H1 (cell line): ENCODE measurements at regions not wholly inside any gene's neighbourhood (a gene's known extent, or its start where the extent isn't known, plus 50 kb on each side); places are given as distances from the start of the nearest gene placed in this dataset.

Experiments
- CTCF ChIA-PET: fragments of 300-600 bp; sonication (Branson Sonifier 250); formaldehyde crosslinking; loops from one replicate; lab custom pipeline; 2021; ENCODE audit not compliant: partially characterized antibody; lab: Charles Lee
- POLR2A ChIA-PET: fragments of 300-600 bp; sonication (Branson Sonifier 250); formaldehyde crosslinking; loops from one replicate; lab custom pipeline; 2021; ENCODE audit warnings: inconsistent platforms; ENCODE audit not compliant: partially characterized antibody; lab: Charles Lee
- DNase-seq, 2 experiments: peaks; one replicate each; pipeline versions ENCODE4 v3.0.0 to v3.0.0-alpha.2; 2010 to 2022; ENCODE audit warnings: low spot score in 2 of 2, low read depth in 1 of 2, mixed read lengths in 1 of 2
- FAIRE-seq: peaks from 2 replicates; lab custom pipeline; 2011; peaks lifted over from hg19 to GRCh38; lab: Jason Lieb, UNC
- H2AFZ ChIP-seq: 2 replicates; pipeline ENCODE4 v1.8.1; 2012; ENCODE audit warnings: low read length, inconsistent platforms
- H2AK5ac ChIP-seq: 2 replicates; pipeline ENCODE4 v1.6.1; 2013; ENCODE audit warnings: low read depth, low read length
- H2BK120ac ChIP-seq: replicated peaks from 2 replicates; pipeline ENCODE3; 2013; ENCODE audit warnings: low read depth, low read length, inconsistent platforms
- H2BK12ac ChIP-seq: 2 replicates; pipeline ENCODE4 v1.6.1; 2013; ENCODE audit warnings: low read depth, low read length
- H2BK15ac ChIP-seq: 2 replicates; pipeline ENCODE4 v1.6.1; 2013; ENCODE audit warnings: low read length
- H2BK20ac ChIP-seq: 2 replicates; pipeline ENCODE4 v1.6.1; 2013; ENCODE audit warnings: low read length
- H2BK5ac ChIP-seq: 2 replicates; pipeline ENCODE4 v1.6.1; 2013; ENCODE audit warnings: low read depth, low read length
- H3K14ac ChIP-seq: 2 replicates; pipeline ENCODE4 v1.6.1; 2013; ENCODE audit warnings: inconsistent platforms; ENCODE audit not compliant: insufficient read length
- H3K18ac ChIP-seq: 2 replicates; pipeline ENCODE4 v1.6.1; 2013; ENCODE audit warnings: low read length; ENCODE audit errors: extremely low read depth
- H3K23ac ChIP-seq: 2 replicates; pipeline ENCODE4 v1.6.1; 2013; ENCODE audit warnings: inconsistent platforms; ENCODE audit not compliant: insufficient read length
- H3K23me2 ChIP-seq: 2 replicates; pipeline ENCODE4 v1.6.1; 2013; ENCODE audit warnings: low read depth, low read length
- H3K27ac ChIP-seq: 2 replicates; pipeline ENCODE4 v1.6.1; 2011; ENCODE audit warnings: low read depth, low read length, inconsistent platforms
- H3K27me3 ChIP-seq, 4 experiments: replicated peaks in 1 of 4; 1 replicate in 1 of 4; 2 replicates in 3 of 4; pipeline versions ENCODE4 v1.6.1 to v1.8.1; 2011 to 2013; ENCODE audit warnings: low read length in 3 of 4, mild to moderate bottlenecking in 3 of 4, inconsistent platforms in 2 of 4, mixed read lengths in 2 of 4, moderate library complexity in 1 of 4; ENCODE audit not compliant: control insufficient read depth in 3 of 4, insufficient read depth in 3 of 4; ENCODE audit errors: extremely low read depth in 1 of 4
- H3K36me3 ChIP-seq, 4 experiments: 2 replicates each; pipeline versions ENCODE4 v1.6.1 to v1.8.1; 2011 to 2013; ENCODE audit warnings: mild to moderate bottlenecking in 4 of 4, low read length in 3 of 4, moderate library complexity in 2 of 4, control low read depth in 1 of 4, inconsistent platforms in 1 of 4; ENCODE audit not compliant: insufficient read depth in 4 of 4, control insufficient read depth in 2 of 4
- H3K4ac ChIP-seq: replicated peaks from 2 replicates; pipeline ENCODE3; 2013; ENCODE audit warnings: low read length, low read depth, mixed read lengths, inconsistent platforms; ENCODE audit not compliant: insufficient read length
- H3K4me1 ChIP-seq, 4 experiments: replicated peaks in 1 of 4; 1 replicate in 1 of 4; 2 replicates in 3 of 4; pipeline versions ENCODE4 v1.6.1 to v1.8.1; 2011 to 2013; ENCODE audit warnings: low read length in 3 of 4, inconsistent platforms in 2 of 4, mixed read lengths in 1 of 4; ENCODE audit not compliant: insufficient read depth in 4 of 4, control insufficient read depth in 3 of 4
- H3K4me2 ChIP-seq, 2 experiments: 2 replicates each; pipeline versions ENCODE4 v1.6.1 to v1.8.1; 2011 to 2013; ENCODE audit warnings: low read depth in 2 of 2, low read length in 2 of 2, control low read depth in 1 of 2, inconsistent platforms in 1 of 2, mild to moderate bottlenecking in 1 of 2; ENCODE audit not compliant: insufficient read depth in 1 of 2
- H3K4me3 ChIP-seq, 4 experiments: fragments of 200-600, 300-600 bp in 1 of 4; sonication (generic), shearing (Covaris generic), sonication (Bioruptor Twin) in 1 of 4; 2 replicates each; pipeline versions ENCODE4 v1.5.1 to v1.8.1; 2011 to 2016; ENCODE audit warnings: low read length in 4 of 4, low read depth in 3 of 4, control low read depth in 2 of 4, inconsistent platforms in 2 of 4, mild to moderate bottlenecking in 2 of 4, mixed read lengths in 1 of 4, moderate library complexity in 1 of 4; ENCODE audit not compliant: insufficient read depth in 2 of 4; ENCODE audit errors: extremely low read depth in 1 of 4
- H3K56ac ChIP-seq: replicated peaks from 2 replicates; pipeline ENCODE3; 2013; ENCODE audit warnings: low read depth, mild to moderate bottlenecking, mixed read lengths, low read length, inconsistent platforms; ENCODE audit not compliant: insufficient read length
- H3K79me1 ChIP-seq: 2 replicates; pipeline ENCODE4 v1.6.1; 2013; ENCODE audit warnings: low read depth, low read length, control low read depth
- H3K79me2 ChIP-seq, 2 experiments: 2 replicates each; pipeline versions ENCODE4 v1.6.1 to v1.8.1; 2012 to 2013; ENCODE audit warnings: low read length in 2 of 2, mild to moderate bottlenecking in 2 of 2, inconsistent platforms in 1 of 2; ENCODE audit not compliant: insufficient read depth in 2 of 2, control insufficient read depth in 1 of 2
- H3K9ac ChIP-seq, 4 experiments: replicated peaks in 1 of 4; 1 replicate in 1 of 4; 2 replicates in 3 of 4; pipeline versions ENCODE4 v1.6.1 to v1.8.1; 2011 to 2013; ENCODE audit warnings: low read depth in 3 of 4, low read length in 3 of 4, control low read depth in 2 of 4, mild to moderate bottlenecking in 2 of 4, moderate library complexity in 2 of 4, inconsistent platforms in 1 of 4; ENCODE audit errors: extremely low read depth in 1 of 4
- H3K9me3 ChIP-seq, 2 experiments: 2 replicates each; pipeline versions ENCODE4 v1.6.1 to v1.8.1; 2012 to 2013; ENCODE audit warnings: mild to moderate bottlenecking in 2 of 2, moderate library complexity in 2 of 2, control low read depth in 1 of 2, inconsistent platforms in 1 of 2, low read depth in 1 of 2, low read length in 1 of 2, mixed read lengths in 1 of 2; ENCODE audit not compliant: insufficient read depth in 2 of 2
- H4K20me1 ChIP-seq, 2 experiments: replicated peaks in 1 of 2; 2 replicates each; pipeline versions ENCODE3 to v1.8.1; 2011 to 2013; ENCODE audit warnings: inconsistent platforms in 2 of 2, low read length in 2 of 2, mild to moderate bottlenecking in 1 of 2; ENCODE audit not compliant: insufficient read depth in 2 of 2, control insufficient read depth in 1 of 2
- H4K5ac ChIP-seq: 2 replicates; pipeline ENCODE4 v1.6.1; 2013; ENCODE audit warnings: low read length, low read depth, mixed read lengths, inconsistent platforms; ENCODE audit not compliant: insufficient read length
- H4K8ac ChIP-seq: 2 replicates; pipeline ENCODE4 v1.8.0; 2013; ENCODE audit warnings: mild to moderate bottlenecking, moderate library complexity, low read length, inconsistent platforms; ENCODE audit not compliant: insufficient read depth; ENCODE audit errors: extremely low read depth
- H4K91ac ChIP-seq: replicated peaks from 2 replicates; pipeline ENCODE3; 2013; ENCODE audit warnings: low read length, mixed read lengths, inconsistent platforms; ENCODE audit not compliant: insufficient read length
- JUN ChIP-seq: IDR thresholded peaks from 2 replicates; pipeline ENCODE4 v1.6.1; 2011; ENCODE audit warnings: low read depth, mild to moderate bottlenecking, improper control_type of control experiment, low read length
- KDM5A ChIP-seq: fragments of 200-600 bp; IDR thresholded peaks from 2 replicates; pipeline ENCODE4 v1.7.1; 2012; ENCODE audit warnings: mild to moderate bottlenecking, low read length, inconsistent platforms, mixed read lengths
- NRF1 ChIP-seq: IDR thresholded peaks from 2 replicates; pipeline ENCODE4 v1.6.1; 2011; ENCODE audit warnings: mild to moderate bottlenecking, low read depth, low read length, improper control_type of control experiment
- POLR2A ChIP-seq, 2 experiments: IDR thresholded peaks; 1 replicate in 1 of 2; 2 replicates in 1 of 2; pipeline ENCODE4 v1.6.1; 2011; ENCODE audit warnings: low read depth in 2 of 2, low read length in 2 of 2, mild to moderate bottlenecking in 2 of 2; ENCODE audit errors: control extremely low read depth in 1 of 2
- POU5F1 ChIP-seq: IDR thresholded peaks from 2 replicates; pipeline ENCODE4 v1.6.1; 2011; ENCODE audit warnings: low read depth, mild to moderate bottlenecking, low read length, moderate library complexity
- SIRT6 ChIP-seq: IDR thresholded peaks from one replicate; pipeline ENCODE4 v1.7.1; 2012; ENCODE audit warnings: low read length, inconsistent platforms
- SRF ChIP-seq: IDR thresholded peaks from 2 replicates; pipeline ENCODE4 v1.6.1; 2011; ENCODE audit warnings: mild to moderate bottlenecking, low read depth, low read length, moderate library complexity
- TAF7 ChIP-seq: optimal IDR thresholded peaks from 2 replicates; pipeline ENCODE3; 2011; ENCODE audit warnings: low read depth, mild to moderate bottlenecking, inconsistent platforms, low read length, moderate library complexity, borderline replicate concordance
- TBP ChIP-seq: IDR thresholded peaks from 2 replicates; pipeline ENCODE4 v1.6.1; 2011; ENCODE audit warnings: low read depth, low read length, improper control_type of control experiment
- ZNF274 ChIP-seq: IDR thresholded peaks from 2 replicates; pipeline ENCODE4 v1.7.0; 2012; ENCODE audit warnings: low read length, borderline replicate concordance; ENCODE audit errors: extremely low read depth
- WGBS, 2 experiments: shearing (Covaris generic) in 1 of 2; methylation state at CpG; one replicate each; pipeline versions ENCODE4 v1.1.6 to v1.1.7; 2013 to 2015; ENCODE audit warnings: low lambda C conversion rate in 2 of 2, mixed read lengths in 2 of 2, inconsistent platforms in 1 of 2, low coverage in 1 of 2, missing lambda C conversion rate in 1 of 2; ENCODE audit not compliant: insufficient replicate concordance in 2 of 2, insufficient coverage in 1 of 2, insufficient read length in 1 of 2; ENCODE audit errors: extremely low coverage in 1 of 2, missing lambda C conversion rate in 1 of 2; 5-methylcytosine and 5-hydroxymethylcytosine counted together
- TF ChIP-seq, protein P1 (sequence below): IDR thresholded peaks from 2 replicates; pipeline ENCODE4 v1.6.1; 2012; ENCODE audit warnings: inconsistent platforms
- TF ChIP-seq, protein P2 (sequence below), 3 experiments: IDR thresholded peaks; 1 replicate in 2 of 3; 2 replicates in 1 of 3; pipeline versions ENCODE4 v1.5.1 to v1.6.1; 2011; ENCODE audit warnings: low read length in 3 of 3, mild to moderate bottlenecking in 3 of 3, inconsistent platforms in 2 of 3, low read depth in 1 of 3, moderate library complexity in 1 of 3; ENCODE audit not compliant: insufficient read depth in 1 of 3; ENCODE audit errors: control extremely low read depth in 1 of 3

DNA sequence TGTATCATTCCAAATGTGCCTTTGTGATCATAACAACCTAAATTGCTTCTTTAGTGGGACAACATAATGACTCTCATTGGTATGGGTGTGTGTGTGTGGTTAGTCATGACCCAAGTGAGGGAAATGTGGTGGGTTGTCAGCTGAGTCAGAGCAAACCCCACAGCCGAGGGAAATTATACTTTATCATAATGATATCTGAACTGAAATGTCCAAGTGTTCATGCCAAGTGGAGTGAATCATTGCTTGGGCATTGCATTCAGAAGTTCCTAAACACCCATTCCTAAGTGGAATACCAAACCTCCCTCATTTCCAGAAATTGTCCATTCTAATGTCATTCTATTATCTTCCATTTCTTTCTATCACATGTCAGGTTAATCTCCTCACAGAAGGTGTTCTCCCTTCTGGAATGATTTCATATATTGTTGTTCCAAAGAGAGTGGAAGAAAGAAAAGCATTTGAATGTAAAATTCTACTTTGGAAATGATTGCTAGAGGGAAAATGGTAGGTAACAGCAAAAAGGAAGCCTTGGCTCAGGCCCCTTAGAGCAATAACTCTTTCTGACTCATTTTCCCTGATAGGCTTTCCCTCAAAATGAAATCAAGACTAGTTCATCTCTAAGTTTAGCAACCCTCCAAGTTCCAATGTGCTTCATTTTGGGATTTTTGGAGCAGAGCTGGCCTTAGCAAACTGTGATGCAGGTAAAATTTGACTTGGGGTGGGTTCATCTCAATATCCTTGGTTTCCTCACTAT, 230.7 kb upstream of the KCNIP4 start:
- H3K56ac ChIP-seq, result no peak overlapping the region
- H4K91ac ChIP-seq, result no peak overlapping the region
- DNase-seq (no peak), FAIRE-seq (no peak)
- 0 out of 8 replicates have a peak, but pooled peaks cover 0 to 3% (median 0%) of the 10 kb centered on the region in 4 experiments for H3K36me3 ChIP-seq
- H4K5ac ChIP-seq, result no peak overlapping the region
- H3K18ac ChIP-seq, result no peak overlapping the region
- no peak overlapping the region for H3K23ac ChIP-seq
- H2BK15ac ChIP-seq, result no peak overlapping the region
- no peak overlapping the region for H2AK5ac ChIP-seq
- no peaks in the 10 kb centered on the region for H3K27me3 ChIP-seq
- H2BK20ac ChIP-seq, result no peak overlapping the region
- H3K4me2 ChIP-seq, result no peak overlapping the region
- H2BK5ac ChIP-seq, result no peak overlapping the region
- no peak overlapping the region for H2BK120ac ChIP-seq
- H4K8ac ChIP-seq, result no peak overlapping the region
- no peak overlapping the region for H3K4me3 ChIP-seq
- no peak overlapping the region for H2BK12ac ChIP-seq
- H3K9ac ChIP-seq, result no peak overlapping the region
- no peaks in the 10 kb centered on the region for H3K79me2 ChIP-seq
- H3K79me1 ChIP-seq, result no peaks in the 10 kb centered on the region
- POLR2A ChIA-PET, result no interaction called here
- no peak overlapping the region for H3K14ac ChIP-seq
- H3K23me2 ChIP-seq, result 0 out of 2 replicates have a peak, but pooled peaks cover 2% of the 10 kb centered on the region
- H2AFZ ChIP-seq, result no peak overlapping the region
- peaks cover 12 to 14% of the 10 kb centered on the region in 2 experiments; a peak in 3 of 4 replicates for H3K9me3 ChIP-seq
- H3K27ac ChIP-seq, result no peak overlapping the region
- CTCF ChIA-PET, result no interaction called here
- no peaks in the 10 kb centered on the region for H4K20me1 ChIP-seq
- H3K4me1 ChIP-seq, result no peaks in the 10 kb centered on the region
- no peak overlapping the region for H3K4ac ChIP-seq
- 89% methylated on average over 1 of the region's 1 CpG; no CpG with 5 or more reads in 1 of the 2 experiments for WGBS, 2 experiments
- TF ChIP-seq ZNF274 (no peak), KDM5A (no peak), JUN (no peak), TBP (no peak), SRF (no peak), POU5F1 (no peak), SIRT6 (no peak), NRF1 (no peak), POLR2A (IDR thresholded peaks at IDR 0.05; ENCODE audit: control extremely low read depth in 1 of 2, low read depth in 2 of 2, low read length in 2 of 2) (no peak), TAF7 (no peak)
- TF ChIP-seq, protein P1, sequence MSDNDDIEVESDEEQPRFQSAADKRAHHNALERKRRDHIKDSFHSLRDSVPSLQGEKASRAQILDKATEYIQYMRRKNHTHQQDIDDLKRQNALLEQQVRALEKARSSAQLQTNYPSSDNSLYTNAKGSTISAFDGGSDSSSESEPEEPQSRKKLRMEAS, result no peak
- TF ChIP-seq, protein P2, sequence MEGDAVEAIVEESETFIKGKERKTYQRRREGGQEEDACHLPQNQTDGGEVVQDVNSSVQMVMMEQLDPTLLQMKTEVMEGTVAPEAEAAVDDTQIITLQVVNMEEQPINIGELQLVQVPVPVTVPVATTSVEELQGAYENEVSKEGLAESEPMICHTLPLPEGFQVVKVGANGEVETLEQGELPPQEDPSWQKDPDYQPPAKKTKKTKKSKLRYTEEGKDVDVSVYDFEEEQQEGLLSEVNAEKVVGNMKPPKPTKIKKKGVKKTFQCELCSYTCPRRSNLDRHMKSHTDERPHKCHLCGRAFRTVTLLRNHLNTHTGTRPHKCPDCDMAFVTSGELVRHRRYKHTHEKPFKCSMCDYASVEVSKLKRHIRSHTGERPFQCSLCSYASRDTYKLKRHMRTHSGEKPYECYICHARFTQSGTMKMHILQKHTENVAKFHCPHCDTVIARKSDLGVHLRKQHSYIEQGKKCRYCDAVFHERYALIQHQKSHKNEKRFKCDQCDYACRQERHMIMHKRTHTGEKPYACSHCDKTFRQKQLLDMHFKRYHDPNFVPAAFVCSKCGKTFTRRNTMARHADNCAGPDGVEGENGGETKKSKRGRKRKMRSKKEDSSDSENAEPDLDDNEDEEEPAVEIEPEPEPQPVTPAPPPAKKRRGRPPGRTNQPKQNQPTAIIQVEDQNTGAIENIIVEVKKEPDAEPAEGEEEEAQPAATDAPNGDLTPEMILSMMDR (IDR thresholded peaks at IDR 0.05; ENCODE audit: control extremely low read depth in 1 of 3, insufficient read depth in 1 of 3, low read depth in 1 of 3, low read length in 3 of 3), result no peak
